ENCODE measurements at regions not wholly inside any gene's neighbourhood (a gene's known extent, or its start where the extent isn't known, plus 50 kb on each side); places are given as distances from the start of the nearest gene placed in this dataset.

DNA sequence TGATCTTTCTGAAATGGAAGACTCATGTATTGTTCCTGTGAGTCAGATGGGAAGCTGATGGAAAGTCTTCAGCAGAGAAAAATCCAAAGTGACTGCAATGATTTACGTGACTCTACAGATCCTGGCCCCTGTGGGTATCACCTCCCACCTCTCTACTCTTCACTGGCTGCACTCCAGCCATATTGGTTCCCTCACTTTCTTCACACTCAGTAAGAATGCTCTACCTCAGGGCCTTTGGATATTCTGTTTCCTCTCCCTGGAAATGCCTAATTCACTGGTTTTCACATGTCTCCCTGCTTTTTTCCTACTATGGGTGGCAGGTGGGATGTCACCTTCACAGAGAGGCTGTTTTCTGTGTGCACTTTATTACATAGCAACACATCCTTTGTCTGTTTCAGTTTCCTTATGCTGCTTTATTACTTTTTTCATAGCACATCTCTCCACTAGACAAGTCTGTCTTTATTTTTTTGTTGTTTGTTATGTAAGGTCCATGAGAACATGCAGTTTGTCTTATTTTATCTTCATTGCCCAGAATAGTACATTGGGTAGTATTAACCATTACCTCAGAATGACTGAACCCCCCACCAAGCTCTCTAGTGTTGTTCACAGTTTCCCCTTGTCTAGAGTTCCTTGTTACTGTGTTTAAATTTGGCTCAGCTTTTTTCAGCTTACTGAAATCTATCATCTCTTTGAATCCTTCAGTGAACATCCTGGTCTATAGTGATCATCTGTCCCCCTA, 57.6 kb upstream of the CLNK start:
- BruUV-seq (replicated peaks), result no TSS peak
- no peak for TF ChIP-seq EZH2 (IDR thresholded peaks at IDR 0.05; ENCODE audit: borderline replicate concordance, low read depth, low read length, poor library complexity, severe bottlenecking)
- TF ChIP-seq, protein P1, sequence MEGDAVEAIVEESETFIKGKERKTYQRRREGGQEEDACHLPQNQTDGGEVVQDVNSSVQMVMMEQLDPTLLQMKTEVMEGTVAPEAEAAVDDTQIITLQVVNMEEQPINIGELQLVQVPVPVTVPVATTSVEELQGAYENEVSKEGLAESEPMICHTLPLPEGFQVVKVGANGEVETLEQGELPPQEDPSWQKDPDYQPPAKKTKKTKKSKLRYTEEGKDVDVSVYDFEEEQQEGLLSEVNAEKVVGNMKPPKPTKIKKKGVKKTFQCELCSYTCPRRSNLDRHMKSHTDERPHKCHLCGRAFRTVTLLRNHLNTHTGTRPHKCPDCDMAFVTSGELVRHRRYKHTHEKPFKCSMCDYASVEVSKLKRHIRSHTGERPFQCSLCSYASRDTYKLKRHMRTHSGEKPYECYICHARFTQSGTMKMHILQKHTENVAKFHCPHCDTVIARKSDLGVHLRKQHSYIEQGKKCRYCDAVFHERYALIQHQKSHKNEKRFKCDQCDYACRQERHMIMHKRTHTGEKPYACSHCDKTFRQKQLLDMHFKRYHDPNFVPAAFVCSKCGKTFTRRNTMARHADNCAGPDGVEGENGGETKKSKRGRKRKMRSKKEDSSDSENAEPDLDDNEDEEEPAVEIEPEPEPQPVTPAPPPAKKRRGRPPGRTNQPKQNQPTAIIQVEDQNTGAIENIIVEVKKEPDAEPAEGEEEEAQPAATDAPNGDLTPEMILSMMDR (conservative IDR thresholded peaks at IDR 0.05; ENCODE audit: low read depth, low read length), result no peak
- no peak overlapping the region for H3K4me3 ChIP-seq (ENCODE audit: low read depth, low read length, poor library complexity, severe bottlenecking)
- CTCF ChIA-PET, result no interaction called here
- H3K27ac ChIP-seq (ENCODE audit: low read depth, low read length, poor library complexity, severe bottlenecking), result no peak overlapping the region
- intact Hi-C loops (cut with micrococcal nuclease; ENCODE audit: unreplicated experiment), result no loop called here
- no peaks in the 10 kb centered on the region for H3K36me3 ChIP-seq (ENCODE audit: insufficient read depth, low read length, poor library complexity, severe bottlenecking)
- no peaks in the 10 kb centered on the region for H3K4me1 ChIP-seq (ENCODE audit: insufficient read depth, low read length, poor library complexity, severe bottlenecking)
- peaks cover 27% of the 10 kb centered on the region for H3K9me3 ChIP-seq (ENCODE audit: low read depth, low read length, poor library complexity, severe bottlenecking)
- H3K27me3 ChIP-seq (replicated peaks; ENCODE audit: insufficient read depth, low read depth, low read length, poor library complexity), result no peaks in the 10 kb centered on the region
- POLR2A ChIA-PET (ENCODE audit: low non-redundant PET), result no interaction called here
- no peak for DNase-seq (ENCODE audit: low spot score)

DNA sequence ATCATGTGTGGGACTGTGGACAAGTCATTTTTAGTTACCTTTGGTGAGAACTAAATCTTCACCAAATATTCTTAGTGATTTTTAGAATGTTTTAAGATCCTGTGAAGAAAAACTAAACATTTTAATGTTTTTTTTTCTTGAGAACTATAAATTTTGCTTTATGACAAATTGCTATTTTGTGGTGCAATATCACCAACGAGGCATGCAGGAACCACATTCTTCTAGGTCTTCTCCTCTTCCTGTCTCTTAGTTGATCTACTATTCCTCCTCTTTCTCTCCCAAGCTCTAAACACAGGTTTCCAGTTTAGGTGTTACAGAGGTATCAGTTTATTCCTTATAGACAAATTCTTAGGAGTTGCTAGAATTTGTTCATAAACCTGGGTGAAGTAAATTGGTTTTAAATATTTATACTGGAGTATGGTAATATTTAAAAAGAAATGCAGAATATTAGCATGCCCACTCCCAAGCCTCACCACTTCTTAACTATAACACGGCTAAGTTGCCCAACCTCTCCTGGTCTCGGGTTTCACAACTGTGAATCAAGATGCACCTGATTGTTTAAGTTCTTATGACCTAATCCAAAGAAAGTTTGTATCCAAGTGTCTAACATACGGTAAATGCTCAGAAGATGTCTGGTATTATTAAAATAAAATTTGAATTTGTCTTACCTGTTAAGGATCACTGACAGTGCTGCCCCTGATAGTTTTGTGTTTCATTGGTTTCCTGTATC, 56.5 kb upstream of the CLNK start:
- no TSS peak for BruUV-seq (replicated peaks)
- Histone ChIP-seq H3K4me3 (ENCODE audit: low read depth, low read length, poor library complexity, severe bottlenecking) (no peak overlapping the region), H3K27ac (ENCODE audit: low read depth, low read length, poor library complexity, severe bottlenecking) (no peak overlapping the region), H3K27me3 (replicated peaks; ENCODE audit: insufficient read depth, low read depth, low read length, poor library complexity) (no peaks in the 10 kb centered on the region), H3K4me1 (ENCODE audit: insufficient read depth, low read length, poor library complexity, severe bottlenecking) (no peaks in the 10 kb centered on the region), H3K9me3 (ENCODE audit: low read depth, low read length, poor library complexity, severe bottlenecking) (peaks cover 28% of the 10 kb centered on the region), H3K36me3 (ENCODE audit: insufficient read depth, low read length, poor library complexity, severe bottlenecking) (no peaks in the 10 kb centered on the region)
- no peak for TF ChIP-seq EZH2 (IDR thresholded peaks at IDR 0.05; ENCODE audit: borderline replicate concordance, low read depth, low read length, poor library complexity, severe bottlenecking)
- TF ChIP-seq, protein P1 (conservative IDR thresholded peaks at IDR 0.05; ENCODE audit: low read depth, low read length), result no peak
- ChIA-PET CTCF (no interaction called here), POLR2A (ENCODE audit: low non-redundant PET) (no interaction called here)
- intact Hi-C loops (cut with micrococcal nuclease; ENCODE audit: unreplicated experiment), result no loop called here
- no peak for DNase-seq (ENCODE audit: low spot score)

DNA sequence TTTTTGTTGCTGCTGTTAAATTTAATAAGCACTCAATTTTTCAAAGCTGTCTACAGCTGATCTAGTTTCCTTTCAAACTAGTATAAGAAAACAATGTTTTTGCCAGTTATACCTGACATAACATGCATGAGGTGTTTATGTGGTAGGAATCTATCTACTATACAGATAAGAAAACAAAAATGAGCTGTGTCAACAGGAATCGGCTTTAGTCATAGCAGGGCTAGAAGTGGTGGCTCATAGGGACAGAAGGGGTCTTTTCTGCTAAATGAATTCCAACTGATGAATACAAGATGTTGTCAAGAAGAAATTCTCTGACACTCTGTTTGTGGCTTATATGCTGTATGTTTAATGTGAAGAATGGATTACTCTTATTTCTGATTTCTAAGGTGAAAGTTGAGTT, 55.7 kb upstream of the CLNK start:
- CTCF ChIA-PET, result no interaction called here
- intact Hi-C loops (cut with micrococcal nuclease; ENCODE audit: unreplicated experiment), result no loop called here
- Histone ChIP-seq H3K36me3 (ENCODE audit: insufficient read depth, low read length, poor library complexity, severe bottlenecking) (no peaks in the 10 kb centered on the region), H3K9me3 (ENCODE audit: low read depth, low read length, poor library complexity, severe bottlenecking) (peaks cover 24% of the 10 kb centered on the region), H3K27me3 (replicated peaks; ENCODE audit: insufficient read depth, low read depth, low read length, poor library complexity) (no peaks in the 10 kb centered on the region), H3K4me3 (ENCODE audit: low read depth, low read length, poor library complexity, severe bottlenecking) (no peak overlapping the region), H3K27ac (ENCODE audit: low read depth, low read length, poor library complexity, severe bottlenecking) (no peak overlapping the region), H3K4me1 (ENCODE audit: insufficient read depth, low read length, poor library complexity, severe bottlenecking) (no peaks in the 10 kb centered on the region)
- no peak for TF ChIP-seq EZH2 (IDR thresholded peaks at IDR 0.05; ENCODE audit: borderline replicate concordance, low read depth, low read length, poor library complexity, severe bottlenecking)
- TF ChIP-seq, protein P1 (conservative IDR thresholded peaks at IDR 0.05; ENCODE audit: low read depth, low read length), result no peak
- no peak for DNase-seq (ENCODE audit: low spot score)
- POLR2A ChIA-PET (ENCODE audit: low non-redundant PET), result no interaction called here
- BruUV-seq (replicated peaks), result no TSS peak

Data from A673 (cell line).